ENCODE measurements at regions not wholly inside any gene's neighbourhood (a gene's known extent, or its start where the extent isn't known, plus 50 kb on each side); places are given as distances from the start of the nearest gene placed in this dataset.

GRCh38 chr2:38217401-38218188 is 141.6 kb upstream of the CYP1B1 start (continued):
- no peak for TF ChIP-seq ZNF462 (CRISPR knock-in tag; IDR thresholded peaks at IDR 0.05)
- TF ChIP-seq EZH2phosphoT487 (IDR thresholded peaks at IDR 0.05; ENCODE audit: unreplicated experiment) = no peak
- TF ChIP-seq CREB1 (CRISPR knock-in tag; IDR thresholded peaks at IDR 0.05; ENCODE audit: low read depth) = no peak
- TF ChIP-seq ZNF114 (CRISPR knock-in tag; IDR thresholded peaks at IDR 0.05) = no peak
- no peak for TF ChIP-seq POLR2AphosphoS5 (IDR thresholded peaks at IDR 0.05; ENCODE audit: low read depth)
- TF ChIP-seq EZH2 (IDR thresholded peaks at IDR 0.05; ENCODE audit: low read depth, unreplicated experiment) = no peak
- no peak for TF ChIP-seq NANOG (IDR thresholded peaks at IDR 0.05; ENCODE audit: borderline replicate concordance)
- TF ChIP-seq STAT1 (IDR thresholded peaks at IDR 0.05; ENCODE audit: unreplicated experiment) = no peak
- no peak for TF ChIP-seq ZNF331 (CRISPR knock-in tag; IDR thresholded peaks at IDR 0.05; ENCODE audit: low read depth)
- no peak for TF ChIP-seq REST (IDR thresholded peaks at IDR 0.05; ENCODE audit: unreplicated experiment)

All from GM23338 (cell line).